GM10248 (cell line): ENCODE measurements at regions not wholly inside any gene's neighbourhood (a gene's known extent, or its start where the extent isn't known, plus 50 kb on each side); places are given as distances from the start of the nearest gene placed in this dataset.
"Not testable (repeated sequence)": the region's sequence is repeated elsewhere in the genome, so short reads cannot be mapped to it uniquely, and the experiment has no call there.

Source experiments
- CTCF ChIA-PET: fragments of 300-600 bp; sonication (Branson Sonifier 250); formaldehyde crosslinking; extraction: SDS; loops from one replicate; lab custom pipeline; 2021; ENCODE audit warnings: antibody characterized with exemption; lab: Yijun Ruan, JAX
- POLR2A ChIA-PET: fragments of 350-650 bp; sonication (Branson Sonifier 250); formaldehyde crosslinking; extraction: SDS; loops from one replicate; lab custom pipeline; 2020; ENCODE audit warnings: antibody characterized with exemption; lab: Yijun Ruan, JAX
- DNase-seq: peaks from one replicate; pipeline ENCODE4 v3.0.0; 2012; ENCODE audit errors: extremely low spot score
- TF ChIP-seq, protein P1 (sequence below): IDR thresholded peaks from 2 replicates; pipeline ENCODE4 v1.5.1; 2012; ENCODE audit warnings: mild to moderate bottlenecking, low read depth; ENCODE audit errors: extremely low read depth, missing control alignments, control extremely low read depth

GRCh38 chr4:75422998-75423397, 91.2 kb downstream of the RCHY1 start:
- ChIA-PET POLR2A (no interaction called here), CTCF (interaction anchor here (0.9 kb wide), 1 partner anchor 14 kb away, joined by 3 read pairs; no protein-coding TSS in a partner anchor)
- no peak for DNase-seq
- TF ChIP-seq, protein P1, sequence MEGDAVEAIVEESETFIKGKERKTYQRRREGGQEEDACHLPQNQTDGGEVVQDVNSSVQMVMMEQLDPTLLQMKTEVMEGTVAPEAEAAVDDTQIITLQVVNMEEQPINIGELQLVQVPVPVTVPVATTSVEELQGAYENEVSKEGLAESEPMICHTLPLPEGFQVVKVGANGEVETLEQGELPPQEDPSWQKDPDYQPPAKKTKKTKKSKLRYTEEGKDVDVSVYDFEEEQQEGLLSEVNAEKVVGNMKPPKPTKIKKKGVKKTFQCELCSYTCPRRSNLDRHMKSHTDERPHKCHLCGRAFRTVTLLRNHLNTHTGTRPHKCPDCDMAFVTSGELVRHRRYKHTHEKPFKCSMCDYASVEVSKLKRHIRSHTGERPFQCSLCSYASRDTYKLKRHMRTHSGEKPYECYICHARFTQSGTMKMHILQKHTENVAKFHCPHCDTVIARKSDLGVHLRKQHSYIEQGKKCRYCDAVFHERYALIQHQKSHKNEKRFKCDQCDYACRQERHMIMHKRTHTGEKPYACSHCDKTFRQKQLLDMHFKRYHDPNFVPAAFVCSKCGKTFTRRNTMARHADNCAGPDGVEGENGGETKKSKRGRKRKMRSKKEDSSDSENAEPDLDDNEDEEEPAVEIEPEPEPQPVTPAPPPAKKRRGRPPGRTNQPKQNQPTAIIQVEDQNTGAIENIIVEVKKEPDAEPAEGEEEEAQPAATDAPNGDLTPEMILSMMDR: no peak

DNA sequence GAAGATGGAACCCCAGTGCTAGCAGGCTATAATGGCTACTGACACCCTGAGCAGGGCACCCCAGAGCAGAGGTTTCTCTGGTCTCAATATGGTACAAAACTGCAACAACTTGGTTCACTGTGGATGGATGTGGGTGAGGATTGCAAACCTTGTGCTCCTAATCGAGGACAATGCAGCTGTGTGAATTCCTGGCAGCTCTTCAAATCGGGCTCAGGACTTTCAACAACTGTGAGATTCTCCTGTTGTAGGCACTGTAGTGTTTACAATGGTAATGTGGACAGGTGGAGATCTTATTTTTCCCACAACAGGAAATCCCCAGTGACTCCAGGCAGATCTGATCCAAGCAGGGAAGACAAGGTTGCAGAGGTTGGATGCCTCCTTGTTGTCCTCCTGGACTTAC, 101.5 kb downstream of the RCHY1 start:
- TF ChIP-seq, protein P1: no peak
- POLR2A ChIA-PET: no interaction called here

DNA sequence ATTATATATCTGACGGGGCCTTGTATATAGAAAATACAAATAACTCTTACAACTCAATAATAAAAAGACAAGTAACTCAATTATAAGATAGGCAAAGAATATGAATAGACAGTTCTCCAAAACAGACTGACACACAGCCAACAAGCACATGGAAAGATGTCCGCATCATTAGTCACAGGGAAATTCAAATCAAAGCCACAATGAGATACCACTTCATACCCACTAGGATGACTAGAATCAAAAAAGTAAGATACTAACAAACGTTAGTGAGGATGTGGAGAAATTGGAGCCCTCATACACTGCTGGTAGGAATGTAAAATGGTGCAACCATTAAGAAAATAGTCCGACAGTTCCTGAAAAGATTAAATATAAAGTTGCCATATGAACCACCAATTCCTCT, 115.7 kb downstream of the RCHY1 start:
- TF ChIP-seq, protein P1: no peak
- POLR2A ChIA-PET: no interaction called here
- no peak for DNase-seq
- CTCF ChIA-PET: no interaction called here

More for the DNA sequence above, 101.5 kb downstream of the RCHY1 start:
- no peak for DNase-seq
- CTCF ChIA-PET: interaction anchor here (1.3 to 2.2 kb wide), 2 partner anchors 10 to 13 kb away, joined by 3 to 7 read pairs; no protein-coding TSS in a partner anchor

DNA sequence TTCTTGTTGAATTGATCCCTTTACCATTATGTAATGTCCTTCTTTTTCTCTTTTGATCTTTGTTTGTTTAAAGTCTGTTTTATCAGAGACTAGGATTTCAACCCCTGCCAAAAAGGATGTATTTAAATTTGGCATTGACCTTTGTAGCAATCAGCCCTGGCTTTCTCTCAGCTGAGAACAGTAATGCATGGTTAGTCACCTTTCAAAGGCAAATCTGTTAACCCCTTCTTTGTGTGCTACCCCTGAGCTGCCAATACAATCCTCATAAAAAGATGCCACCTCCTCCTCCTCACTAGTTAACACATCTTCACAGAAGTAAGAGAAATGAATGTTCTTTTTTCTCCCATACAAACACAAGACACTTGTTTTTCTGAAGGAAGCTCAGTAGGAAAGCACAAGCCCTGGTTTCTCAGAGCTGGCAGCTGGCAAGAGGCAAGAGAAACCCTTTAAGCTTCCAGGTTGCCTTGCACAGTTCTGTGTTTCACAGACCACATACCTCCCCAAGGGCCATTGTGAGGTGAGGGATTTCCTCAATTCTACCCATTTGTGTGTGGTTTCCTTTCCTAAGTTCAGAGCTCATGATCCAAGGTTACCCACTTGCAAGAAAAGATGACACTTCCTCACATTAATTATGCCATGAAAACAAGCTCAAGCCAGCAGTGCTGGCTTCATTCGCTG, 122.6 kb downstream of the RCHY1 start:
- CTCF ChIA-PET: interaction anchor here (1.0 kb wide), 1 partner anchor 12 kb away, joined by 3 read pairs; no protein-coding TSS in a partner anchor
- TF ChIP-seq, protein P1: no peak
- no peak for DNase-seq
- POLR2A ChIA-PET: no interaction called here

DNA sequence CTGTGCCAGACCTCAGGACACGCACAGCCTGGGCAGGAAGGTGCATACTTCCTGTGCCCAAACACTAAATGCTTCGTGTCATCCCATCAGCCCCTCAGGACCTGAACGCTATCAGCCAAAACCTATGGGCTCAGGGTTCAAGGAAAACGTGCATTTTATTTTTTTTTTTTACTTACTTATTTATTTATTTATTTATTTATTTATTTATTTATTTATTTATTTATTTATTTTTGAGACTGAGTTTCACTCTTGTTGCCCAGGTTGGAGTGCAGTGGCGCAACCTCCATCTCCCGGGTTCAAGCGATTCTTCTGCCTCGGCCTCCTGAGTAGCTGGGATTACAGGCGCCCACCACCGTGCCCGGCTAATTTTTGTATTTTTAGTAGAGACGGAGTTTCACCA, 127.8 kb downstream of the RCHY1 start:
- POLR2A ChIA-PET, DNase-seq, CTCF ChIA-PET: not testable (repeated sequence)

DNA sequence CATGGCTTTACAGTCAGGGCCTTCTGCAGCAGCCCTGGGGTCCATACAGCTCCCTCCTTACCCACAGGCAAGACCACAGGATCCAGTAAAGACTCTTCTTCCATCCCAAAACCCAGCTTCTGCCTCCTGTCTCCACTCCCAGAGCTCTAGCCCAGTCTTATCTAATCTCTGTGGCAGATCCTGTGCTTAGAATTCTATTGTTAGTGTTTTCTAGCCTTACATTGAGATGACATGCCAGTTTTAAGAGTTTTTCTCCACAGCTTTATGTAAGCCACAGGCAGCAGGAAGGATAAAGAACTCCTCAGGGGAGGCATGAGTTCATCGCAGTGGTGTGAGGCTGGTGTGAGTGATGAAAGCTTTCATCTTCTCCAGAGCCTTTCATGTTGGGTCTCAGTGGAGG, 129.1 kb downstream of the RCHY1 start:
- ChIA-PET POLR2A (no interaction called here), CTCF (no interaction called here)
- TF ChIP-seq, protein P1: no peak

GRCh38 chr4:75376543-75376942, 137.7 kb downstream of the RCHY1 start:
- ChIA-PET POLR2A (no interaction called here), CTCF (interaction anchor here (1.1 kb wide), 1 partner anchor 15 kb away, joined by 4 read pairs; no protein-coding TSS in a partner anchor)
- no peak for DNase-seq
- TF ChIP-seq, protein P1: no peak

More for the DNA sequence above, 129.1 kb downstream of the RCHY1 start:
- DNase-seq: no peak
